ENCODE measurements at regions not wholly inside any gene's neighbourhood (a gene's known extent, or its start where the extent isn't known, plus 50 kb on each side); places are given as distances from the start of the nearest gene placed in this dataset.
A peak's percentile ranks its signal among the peaks of the same experiment; 100 is the strongest.

GRCh38 chr11:122189229-122189628, 73.2 kb upstream of the BLID start:
- peak overlapping the region; percentile 63 for H3K9ac ChIP-seq (ENCODE audit: low read length)
- H4K20me1 ChIP-seq (ENCODE audit: insufficient read depth) = no peaks in the 10 kb centered on the region
- no peaks in the 10 kb centered on the region for H3K27me3 ChIP-seq (ENCODE audit: insufficient read depth, low read length)
- H3K27ac ChIP-seq (ENCODE audit: low read depth, low read length) = peak overlapping the region; percentile 97
- no peak overlapping the region for H3K4me3 ChIP-seq (replicated peaks in 1 of 2; ENCODE audit: low read depth in 1 of 2, low read length in 2 of 2)
- intact Hi-C loops (cut with micrococcal nuclease) = no loop called here
- no TSS peak for BruUV-seq (replicated peaks)
- H3K9me2 ChIP-seq (ENCODE audit: insufficient read depth) = no peaks in the 10 kb centered on the region
- H2AFZ ChIP-seq (ENCODE audit: low read depth, low read length, poor library complexity, severe bottlenecking) = no peak overlapping the region
- ChIA-PET CTCF (interaction anchor here (1.1 to 1.5 kb wide), 3 partner anchors 13 to 81 kb away, joined by 3 to 4 read pairs (median 4); no protein-coding TSS in a partner anchor), RAD21 (ENCODE audit: low non-redundant PET in 1 of 2, low total read pairs in 2 of 2, uncharacterized antibody in 2 of 2, unreplicated experiment in 2 of 2) (interaction anchor here in 1 of 2 experiments (0.7 kb wide), 1 partner anchor 222 kb away, joined by 3 read pairs; no protein-coding TSS in a partner anchor), POLR2A (interaction anchor here (0.8 to 3.3 kb wide), 8 partner anchors 8 to 42 kb away, joined by 3 to 22 read pairs (median 4); no protein-coding TSS in a partner anchor)
- ATAC-seq (peak; percentile 62), DNase-seq (ENCODE audit: low read depth, low spot score) (peak; percentile 90)
- peaks cover 98% of the 10 kb centered on the region for H3K79me2 ChIP-seq (ENCODE audit: insufficient read depth, low read length)
- no peaks in the 10 kb centered on the region for H3K9me3 ChIP-seq (ENCODE audit: control insufficient read depth in 1 of 2, insufficient read depth in 1 of 2, low read depth in 1 of 2, low read length in 2 of 2)
- H3K4me1 ChIP-seq (ENCODE audit: control insufficient read depth in 1 of 2, insufficient read depth in 2 of 2, low read length in 2 of 2) = peaks cover 83 to 100% of the 10 kb centered on the region in 2 experiments
- peaks cover 0 to 21% of the 10 kb centered on the region in 2 experiments; a peak in 2 of 4 replicates for H3K36me3 ChIP-seq (ENCODE audit: control insufficient read depth in 1 of 2, insufficient read depth in 2 of 2, low read length in 2 of 2)
- H3K4me2 ChIP-seq (ENCODE audit: low read length) = peak overlapping the region; percentile 55
- no peak for TF ChIP-seq EZH2 (IDR thresholded peaks at IDR 0.05)
- peak; percentile 92 for TF ChIP-seq CBX3 (IDR thresholded peaks at IDR 0.05; ENCODE audit: low read depth)
- TF ChIP-seq YY1 (IDR thresholded peaks at IDR 0.05; ENCODE audit: extremely low read depth, insufficient replicate concordance, low read depth, low read length) = peak; percentile 75
- TF ChIP-seq SIN3A (IDR thresholded peaks at IDR 0.05; ENCODE audit: low read depth) = peak; percentile 70
- peak; percentile 99 for TF ChIP-seq SRF (IDR thresholded peaks at IDR 0.05; ENCODE audit: low read depth)
- TF ChIP-seq ELF1 (IDR thresholded peaks at IDR 0.05; ENCODE audit: borderline replicate concordance, low read depth) = no peak; the same call in 1 of the 2 replicates
- no peak for TF ChIP-seq ZFX (IDR thresholded peaks at IDR 0.05)
- peak; percentile 41 for TF ChIP-seq RAD21 (IDR thresholded peaks at IDR 0.05; ENCODE audit: low read depth)
- TF ChIP-seq POLR2A (IDR thresholded peaks at IDR 0.05; ENCODE audit: borderline replicate concordance, extremely low read depth, insufficient read depth, insufficient read length) = no peak
- peak; percentile 91 for TF ChIP-seq CEBPB (IDR thresholded peaks at IDR 0.05; ENCODE audit: low read depth)
- TF ChIP-seq, protein P1, sequence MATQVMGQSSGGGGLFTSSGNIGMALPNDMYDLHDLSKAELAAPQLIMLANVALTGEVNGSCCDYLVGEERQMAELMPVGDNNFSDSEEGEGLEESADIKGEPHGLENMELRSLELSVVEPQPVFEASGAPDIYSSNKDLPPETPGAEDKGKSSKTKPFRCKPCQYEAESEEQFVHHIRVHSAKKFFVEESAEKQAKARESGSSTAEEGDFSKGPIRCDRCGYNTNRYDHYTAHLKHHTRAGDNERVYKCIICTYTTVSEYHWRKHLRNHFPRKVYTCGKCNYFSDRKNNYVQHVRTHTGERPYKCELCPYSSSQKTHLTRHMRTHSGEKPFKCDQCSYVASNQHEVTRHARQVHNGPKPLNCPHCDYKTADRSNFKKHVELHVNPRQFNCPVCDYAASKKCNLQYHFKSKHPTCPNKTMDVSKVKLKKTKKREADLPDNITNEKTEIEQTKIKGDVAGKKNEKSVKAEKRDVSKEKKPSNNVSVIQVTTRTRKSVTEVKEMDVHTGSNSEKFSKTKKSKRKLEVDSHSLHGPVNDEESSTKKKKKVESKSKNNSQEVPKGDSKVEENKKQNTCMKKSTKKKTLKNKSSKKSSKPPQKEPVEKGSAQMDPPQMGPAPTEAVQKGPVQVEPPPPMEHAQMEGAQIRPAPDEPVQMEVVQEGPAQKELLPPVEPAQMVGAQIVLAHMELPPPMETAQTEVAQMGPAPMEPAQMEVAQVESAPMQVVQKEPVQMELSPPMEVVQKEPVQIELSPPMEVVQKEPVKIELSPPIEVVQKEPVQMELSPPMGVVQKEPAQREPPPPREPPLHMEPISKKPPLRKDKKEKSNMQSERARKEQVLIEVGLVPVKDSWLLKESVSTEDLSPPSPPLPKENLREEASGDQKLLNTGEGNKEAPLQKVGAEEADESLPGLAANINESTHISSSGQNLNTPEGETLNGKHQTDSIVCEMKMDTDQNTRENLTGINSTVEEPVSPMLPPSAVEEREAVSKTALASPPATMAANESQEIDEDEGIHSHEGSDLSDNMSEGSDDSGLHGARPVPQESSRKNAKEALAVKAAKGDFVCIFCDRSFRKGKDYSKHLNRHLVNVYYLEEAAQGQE (IDR thresholded peaks at IDR 0.05; ENCODE audit: low read depth) = no peak
- TF ChIP-seq ZNF274 (IDR thresholded peaks at IDR 0.05; ENCODE audit: low read depth, low read length) = no peak
- 0 out of 6 replicates have a peak, but pooled peaks of 1 of the 3 experiments have one; percentile 3 for TF ChIP-seq CTCF (IDR thresholded peaks at IDR 0.05 in 2 of 3, conservative IDR thresholded peaks at IDR 0.05 in 1 of 3; ENCODE audit: borderline replicate concordance in 1 of 3, insufficient read depth in 1 of 3, low read depth in 2 of 3, low read length in 2 of 3)
- no peak for TF ChIP-seq EZH2phosphoT487 (IDR thresholded peaks at IDR 0.05; ENCODE audit: borderline replicate concordance)
- 0 out of 2 replicates have a peak, but pooled peaks have one; percentile 56 for TF ChIP-seq EGR1 (IDR thresholded peaks at IDR 0.05; ENCODE audit: low read depth)
- peak; percentile 99 for TF ChIP-seq SP1 (IDR thresholded peaks at IDR 0.05; ENCODE audit: low read depth)
- TF ChIP-seq FOSL1 (IDR thresholded peaks at IDR 0.05; ENCODE audit: low read depth) = peak; percentile 99
- TF ChIP-seq, protein P2, sequence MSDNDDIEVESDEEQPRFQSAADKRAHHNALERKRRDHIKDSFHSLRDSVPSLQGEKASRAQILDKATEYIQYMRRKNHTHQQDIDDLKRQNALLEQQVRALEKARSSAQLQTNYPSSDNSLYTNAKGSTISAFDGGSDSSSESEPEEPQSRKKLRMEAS (IDR thresholded peaks at IDR 0.05) = peak; percentile 65
- TF ChIP-seq POLR2AphosphoS5 (IDR thresholded peaks at IDR 0.05; ENCODE audit: low read depth, low read length) = peak; percentile 78
- TF ChIP-seq, protein P3, sequence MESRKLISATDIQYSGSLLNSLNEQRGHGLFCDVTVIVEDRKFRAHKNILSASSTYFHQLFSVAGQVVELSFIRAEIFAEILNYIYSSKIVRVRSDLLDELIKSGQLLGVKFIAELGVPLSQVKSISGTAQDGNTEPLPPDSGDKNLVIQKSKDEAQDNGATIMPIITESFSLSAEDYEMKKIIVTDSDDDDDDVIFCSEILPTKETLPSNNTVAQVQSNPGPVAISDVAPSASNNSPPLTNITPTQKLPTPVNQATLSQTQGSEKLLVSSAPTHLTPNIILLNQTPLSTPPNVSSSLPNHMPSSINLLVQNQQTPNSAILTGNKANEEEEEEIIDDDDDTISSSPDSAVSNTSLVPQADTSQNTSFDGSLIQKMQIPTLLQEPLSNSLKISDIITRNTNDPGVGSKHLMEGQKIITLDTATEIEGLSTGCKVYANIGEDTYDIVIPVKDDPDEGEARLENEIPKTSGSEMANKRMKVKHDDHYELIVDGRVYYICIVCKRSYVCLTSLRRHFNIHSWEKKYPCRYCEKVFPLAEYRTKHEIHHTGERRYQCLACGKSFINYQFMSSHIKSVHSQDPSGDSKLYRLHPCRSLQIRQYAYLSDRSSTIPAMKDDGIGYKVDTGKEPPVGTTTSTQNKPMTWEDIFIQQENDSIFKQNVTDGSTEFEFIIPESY (IDR thresholded peaks at IDR 0.05; ENCODE audit: extremely low read depth, insufficient replicate concordance, low read length) = no peak
- TF ChIP-seq TCF7L2 (IDR thresholded peaks at IDR 0.05; ENCODE audit: borderline replicate concordance, extremely low read depth, insufficient read depth, insufficient read length) = peak; percentile 67

All from HCT116 (cell line).